IMR-90 (cell line): ENCODE measurements at regions not wholly inside any gene's neighbourhood (a gene's known extent, or its start where the extent isn't known, plus 50 kb on each side); places are given as distances from the start of the nearest gene placed in this dataset.

ENCODE experiments used
- ATAC-seq: fragments of 200-7000 bp; cut with Tn5 transposase; 2 replicates; pipeline ENCODE4 v1.9.1; 2020; ENCODE audit warnings: low read depth, mild to moderate bottlenecking, moderate library complexity
- BruUV-seq: library from RNA; stranded (reverse); fragments of 400-500 nt; replicated peaks from 2 replicates; lab custom pipeline; 2021; lab: Mats Ljungman, UMichigan
- CTCF ChIA-PET: fragments of 300-600 bp; formaldehyde crosslinking; extraction: SDS; loops from one replicate; lab custom pipeline; 2021; ENCODE audit warnings: antibody characterized with exemption; lab: Yijun Ruan, JAX
- POLR2A ChIA-PET: fragments of 300-600 bp; sonication (Branson Sonifier 250); formaldehyde crosslinking; loops from one replicate; lab custom pipeline; 2022; ENCODE audit warnings: antibody characterized with exemption; ENCODE audit not compliant: unreplicated experiment; lab: Charles Lee
- DNase-seq: peaks from one replicate; pipeline ENCODE4 v3.0.0; 2013
- H2AFZ ChIP-seq: replicated peaks from 2 replicates; pipeline ENCODE3; 2013; ENCODE audit warnings: low read length, mild to moderate bottlenecking; ENCODE audit not compliant: poor library complexity
- H2AK5ac ChIP-seq: 2 replicates; pipeline ENCODE4 v1.6.1; 2013; ENCODE audit warnings: low read depth, low read length, inconsistent platforms
- H2AK9ac ChIP-seq: replicated peaks from 2 replicates; pipeline ENCODE3; 2013; ENCODE audit warnings: mild to moderate bottlenecking, low read depth, low read length, moderate library complexity; ENCODE audit not compliant: poor library complexity
- H2BK120ac ChIP-seq: 2 replicates; pipeline ENCODE4 v1.6.1; 2013; ENCODE audit warnings: low read depth, low read length, inconsistent platforms
- H2BK15ac ChIP-seq: 3 replicates; pipeline ENCODE4 v1.6.1; 2013; ENCODE audit warnings: low read depth, low read length, inconsistent platforms
- H2BK20ac ChIP-seq: 2 replicates; pipeline ENCODE4 v1.6.1; 2013; ENCODE audit warnings: low read depth, mild to moderate bottlenecking, inconsistent platforms, low read length, moderate library complexity
- H2BK5ac ChIP-seq: 2 replicates; pipeline ENCODE4 v1.6.1; 2013; ENCODE audit warnings: mild to moderate bottlenecking, low read depth, low read length, inconsistent platforms; ENCODE audit not compliant: poor library complexity, severe bottlenecking
- H3K14ac ChIP-seq: replicated peaks from 2 replicates; pipeline ENCODE4 v1.6.1; 2013; ENCODE audit warnings: low read depth, low read length, inconsistent platforms
- H3K18ac ChIP-seq: 2 replicates; pipeline ENCODE4 v1.6.1; 2013; ENCODE audit warnings: low read depth, low read length, control low read depth
- H3K23ac ChIP-seq: 2 replicates; pipeline ENCODE4 v1.6.1; 2013; ENCODE audit warnings: low read depth, low read length, inconsistent platforms
- H3K27ac ChIP-seq: 2 replicates; pipeline ENCODE4 v1.5.1; 2013; ENCODE audit warnings: mild to moderate bottlenecking, control low read depth, low read length; ENCODE audit not compliant: insufficient read depth
- H3K27me3 ChIP-seq: 2 replicates; pipeline ENCODE4 v1.6.1; 2013; ENCODE audit warnings: low read length; ENCODE audit not compliant: control insufficient read depth, insufficient read depth
- H3K36me3 ChIP-seq: 2 replicates; pipeline ENCODE4 v1.6.1; 2013; ENCODE audit warnings: low read length, mixed read lengths; ENCODE audit not compliant: control insufficient read depth, insufficient read depth
- H3K4ac ChIP-seq: 2 replicates; pipeline ENCODE4 v1.6.1; 2013; ENCODE audit warnings: low read depth, low read length, inconsistent platforms
- H3K4me1 ChIP-seq: 2 replicates; pipeline ENCODE4 v1.6.1; 2013; ENCODE audit warnings: low read length, mixed read lengths; ENCODE audit not compliant: control insufficient read depth, insufficient read depth
- H3K4me2 ChIP-seq: 2 replicates; pipeline ENCODE4 v1.6.1; 2013; ENCODE audit warnings: low read depth, mild to moderate bottlenecking, control low read depth, low read length, moderate library complexity
- H3K4me3 ChIP-seq: 2 replicates; pipeline ENCODE4 v1.5.1; 2013; ENCODE audit warnings: low read depth, mild to moderate bottlenecking, control low read depth, low read length, moderate library complexity; ENCODE audit not compliant: insufficient read depth
- H3K56ac ChIP-seq: 2 replicates; pipeline ENCODE4 v1.6.1; 2013; ENCODE audit warnings: low read length, inconsistent platforms; ENCODE audit not compliant: insufficient read depth; ENCODE audit errors: extremely low read depth
- H3K79me1 ChIP-seq, 2 experiments: 2 replicates each; pipeline ENCODE4 v1.6.1; 2013; ENCODE audit warnings: low read length in 2 of 2, inconsistent platforms in 1 of 2, low read depth in 1 of 2
- H3K9ac ChIP-seq: 2 replicates; pipeline ENCODE4 v1.6.1; 2013; ENCODE audit warnings: low read depth, low read length, control low read depth
- H3K9me1 ChIP-seq: 2 replicates; pipeline ENCODE4 v1.6.1; 2013; ENCODE audit warnings: low read length, inconsistent platforms; ENCODE audit not compliant: insufficient read depth
- H3K9me3 ChIP-seq: 2 replicates; pipeline ENCODE4 v1.6.1; 2013; ENCODE audit warnings: low read length; ENCODE audit not compliant: control insufficient read depth, insufficient read depth
- H4K20me1 ChIP-seq: 2 replicates; pipeline ENCODE4 v1.6.1; 2013; ENCODE audit warnings: low read length, inconsistent platforms; ENCODE audit not compliant: insufficient read depth
- H4K5ac ChIP-seq: 2 replicates; pipeline ENCODE4 v1.6.1; 2013; ENCODE audit warnings: mild to moderate bottlenecking, low read depth, low read length, control low read depth
- H4K8ac ChIP-seq, 2 experiments: 2 replicates each; pipeline ENCODE4 v1.6.1; 2013; ENCODE audit warnings: low read depth in 2 of 2, low read length in 2 of 2, control low read depth in 1 of 2, inconsistent platforms in 1 of 2
- H4K91ac ChIP-seq: 2 replicates; pipeline ENCODE4 v1.6.1; 2013; ENCODE audit warnings: low read depth, low read length, inconsistent platforms; ENCODE audit not compliant: insufficient read depth
- CEBPB ChIP-seq: IDR thresholded peaks from 2 replicates; pipeline ENCODE4 v1.6.1; 2012; ENCODE audit warnings: low read depth, low read length, improper control_type of control experiment
- CHD1 ChIP-seq: IDR thresholded peaks from 2 replicates; pipeline ENCODE4 v1.6.1; 2012; ENCODE audit warnings: low read depth, low read length, improper control_type of control experiment
- CTCF ChIP-seq: conservative IDR thresholded peaks from 2 replicates; pipeline ENCODE4 v1.5.1; 2012; ENCODE audit warnings: mild to moderate bottlenecking, low read depth, low read length, improper control_type of control experiment
- ELK1 ChIP-seq: fragments of 150-350 bp; IDR thresholded peaks from 2 replicates; pipeline ENCODE4 v1.6.1; 2016; ENCODE audit warnings: low read depth, mild to moderate bottlenecking, low read length, moderate library complexity, borderline replicate concordance
- FOS ChIP-seq: fragments of 150-350 bp; IDR thresholded peaks from 2 replicates; pipeline ENCODE4 v1.6.1; 2016; ENCODE audit warnings: low read depth, low read length
- MAFK ChIP-seq: IDR thresholded peaks from 2 replicates; pipeline ENCODE4 v1.6.1; 2012; ENCODE audit warnings: low read depth, low read length, improper control_type of control experiment
- MAZ ChIP-seq: IDR thresholded peaks from 2 replicates; pipeline ENCODE4 v1.6.1; 2012; ENCODE audit warnings: low read depth, mild to moderate bottlenecking, low read length, improper control_type of control experiment, moderate library complexity, borderline replicate concordance
- MXI1 ChIP-seq: IDR thresholded peaks from 2 replicates; pipeline ENCODE4 v1.6.1; 2012; ENCODE audit warnings: low read depth, mild to moderate bottlenecking, low read length, moderate library complexity, borderline replicate concordance
- NFE2L2 ChIP-seq: fragments of 150-350 bp; IDR thresholded peaks from 2 replicates; pipeline ENCODE4 v1.6.1; 2016; ENCODE audit warnings: low read depth, mild to moderate bottlenecking, low read length
- POLR2A ChIP-seq: IDR thresholded peaks from 2 replicates; pipeline ENCODE4 v1.6.1; 2012; ENCODE audit warnings: mild to moderate bottlenecking, low read depth, low read length
- RCOR1 ChIP-seq: IDR thresholded peaks from 2 replicates; pipeline ENCODE4 v1.6.1; 2012; ENCODE audit warnings: mild to moderate bottlenecking, low read length, improper control_type of control experiment; ENCODE audit not compliant: insufficient replicate concordance
- RFX5 ChIP-seq: IDR thresholded peaks from 2 replicates; pipeline ENCODE4 v1.8.0; 2012; ENCODE audit warnings: low read depth, mild to moderate bottlenecking, low read length, moderate library complexity
- SMC3 ChIP-seq: fragments of 150-350 bp; IDR thresholded peaks from 2 replicates; pipeline ENCODE4 v1.6.1; 2016; ENCODE audit warnings: low read depth, mild to moderate bottlenecking, antibody characterized with exemption, low read length, moderate library complexity
- USF2 ChIP-seq: fragments of 150-350 bp; IDR thresholded peaks from 2 replicates; pipeline ENCODE4 v1.6.1; 2017; ENCODE audit warnings: mild to moderate bottlenecking, antibody characterized with exemption, low read length, low read depth
- WGBS, 2 experiments: methylation state at CpG; one replicate each; pipeline versions ENCODE4 v1.1.5 to v1.1.7; 2013; ENCODE audit warnings: missing lambda C conversion rate in 2 of 2; ENCODE audit not compliant: insufficient read length in 1 of 2; ENCODE audit errors: extremely low coverage in 2 of 2; 5-methylcytosine and 5-hydroxymethylcytosine counted together
- dilution Hi-C: fragments of 300-500 bp; cut with HindIII; formaldehyde crosslinking; loops from one replicate; pipeline ENCODE4 v1.14.3; 2018; ENCODE audit warnings: low sequenced_read_pairs; ENCODE audit not compliant: unreplicated experiment
- in situ Hi-C: fragments of 300-500 bp; cut with MboI; formaldehyde crosslinking; loops from 3 replicates; pipeline ENCODE4 v1.14.3; 2019; ENCODE audit warnings: low sequenced_read_pairs, inconsistent platforms, mixed read lengths
- intact Hi-C: fragments of 100-400 bp; cut with micrococcal nuclease; formaldehyde crosslinking; loops from 2 replicates; pipeline ENCODE4 v1.10.0; 2022

GRCh38 chr2:167689444-167689843 is 558.0 kb downstream of the STK39 start:
- dilution Hi-C loops (no loop called here), intact Hi-C loops (no loop called here), in situ Hi-C loops (loop anchor here (25.0 kb wide), 1 partner anchor 423 kb away; no protein-coding TSS in a partner anchor)
- H3K56ac ChIP-seq, result no peak overlapping the region
- no peak overlapping the region for H4K8ac ChIP-seq
- H4K91ac ChIP-seq, result no peak overlapping the region
- no peaks in the 10 kb centered on the region for H3K36me3 ChIP-seq
- H3K4ac ChIP-seq, result no peak overlapping the region
- no peak overlapping the region for H3K14ac ChIP-seq
- no peak overlapping the region for H3K9ac ChIP-seq
- no peak overlapping the region for H3K4me3 ChIP-seq
- no TSS peak for BruUV-seq
- no peak overlapping the region for H2BK15ac ChIP-seq
- no peak overlapping the region for H2BK120ac ChIP-seq
- no peak overlapping the region for H3K23ac ChIP-seq
- ChIA-PET CTCF (interaction anchor here (0.7 kb wide), 1 partner anchor 9 kb away, joined by 4 read pairs; no protein-coding TSS in a partner anchor), POLR2A (no interaction called here)
- no peak overlapping the region for H4K5ac ChIP-seq
- H3K27ac ChIP-seq, result no peak overlapping the region
- no peak overlapping the region for H3K18ac ChIP-seq
- no peaks in the 10 kb centered on the region for H3K9me3 ChIP-seq
- H3K4me2 ChIP-seq, result no peak overlapping the region
- DNase-seq (no peak), ATAC-seq (no peak)
- no peaks in the 10 kb centered on the region for H3K27me3 ChIP-seq
- H3K9me1 ChIP-seq, result no peaks in the 10 kb centered on the region
- H2AK5ac ChIP-seq, result no peak overlapping the region
- TF ChIP-seq SMC3, result no peak
- TF ChIP-seq CTCF, result no peak
- no peak for TF ChIP-seq NFE2L2
- no peak for TF ChIP-seq CHD1
- no peak for TF ChIP-seq CEBPB
- TF ChIP-seq POLR2A, result no peak
- no peak for TF ChIP-seq MAZ
- TF ChIP-seq MXI1, result no peak
- TF ChIP-seq USF2, result no peak
- no peak for TF ChIP-seq RFX5
- TF ChIP-seq FOS, result no peak
- no peak for TF ChIP-seq ELK1
- TF ChIP-seq RCOR1, result no peak
- no peak for TF ChIP-seq MAFK
- no peaks in the 10 kb centered on the region for H3K4me1 ChIP-seq
- 81% methylated on average over 2 of the region's 2 CpGs; no CpG with 5 or more reads in 1 of the 2 experiments for WGBS, 2 experiments
- no peak overlapping the region for H2AK9ac ChIP-seq
- H2BK20ac ChIP-seq, result no peak overlapping the region
- no peaks in the 10 kb centered on the region for H4K20me1 ChIP-seq
- H3K79me1 ChIP-seq, result no peaks in the 10 kb centered on the region
- H2AFZ ChIP-seq, result no peak overlapping the region
- H2BK5ac ChIP-seq, result no peak overlapping the region
